Neural cell (in vitro differentiated cells): ENCODE measurements at regions not wholly inside any gene's neighbourhood (a gene's known extent, or its start where the extent isn't known, plus 50 kb on each side); places are given as distances from the start of the nearest gene placed in this dataset.

Experiments used
- H2AFZ ChIP-seq: fragments of 200-600, 300-800 bp; sonication (generic), shearing (Covaris generic); 2 replicates; pipeline ENCODE4 v1.6.0; 2014; ENCODE audit warnings: low read depth, mild to moderate bottlenecking, antibody characterized with exemption, low read length, moderate library complexity
- H3F3A ChIP-seq: fragments of 200-600 bp; shearing (Covaris generic); 2 replicates; pipeline ENCODE4 v1.6.1; 2016; ENCODE audit warnings: mild to moderate bottlenecking, moderate library complexity, mixed read lengths, antibody characterized with exemption, low read length; ENCODE audit not compliant: insufficient read depth, poor library complexity, severe bottlenecking
- H3K27ac ChIP-seq: fragments of 200-600, 300-800 bp; sonication (generic), shearing (Covaris generic); 2 replicates; pipeline ENCODE4 v1.5.1; 2014; ENCODE audit warnings: mild to moderate bottlenecking, low read length, moderate library complexity
- H3K27me3 ChIP-seq: fragments of 300-800, 200-600 bp; sonication (generic), shearing (Covaris generic); 2 replicates; pipeline ENCODE4 v1.6.0; 2014; ENCODE audit warnings: mild to moderate bottlenecking, low read depth, low read length, moderate library complexity; ENCODE audit not compliant: insufficient read depth
- H3K36me3 ChIP-seq: fragments of 300-800, 200-600 bp; sonication (generic), shearing (Covaris generic); 2 replicates; pipeline ENCODE4 v1.5.1; 2014; ENCODE audit warnings: mild to moderate bottlenecking, antibody characterized with exemption, low read length, moderate library complexity; ENCODE audit not compliant: insufficient read depth
- H3K4me2 ChIP-seq: fragments of 300-800, 200-600 bp; sonication (generic), shearing (Covaris generic); 2 replicates; pipeline ENCODE4 v1.6.0; 2014; ENCODE audit warnings: mild to moderate bottlenecking, low read length
- H3K4me3 ChIP-seq: fragments of 300-800, 200-600 bp; sonication (generic), shearing (Covaris generic); 2 replicates; pipeline ENCODE4 v1.5.1; 2014; ENCODE audit warnings: mild to moderate bottlenecking, low read length, moderate library complexity
- H3K79me2 ChIP-seq: fragments of 200-600 bp; shearing (Covaris generic); replicated peaks from 2 replicates; pipeline ENCODE4 v1.6.0; 2014; ENCODE audit warnings: mild to moderate bottlenecking, low read length, moderate library complexity; ENCODE audit not compliant: insufficient read depth
- H3K9ac ChIP-seq: fragments of 300-800, 200-600 bp; sonication (generic), shearing (Covaris generic); 2 replicates; pipeline ENCODE4 v1.6.1; 2016; ENCODE audit warnings: mild to moderate bottlenecking, low read length, mixed read lengths
- H3K9me2 ChIP-seq: fragments of 200-600 bp; shearing (Covaris generic); 2 replicates; pipeline ENCODE4 v1.6.1; 2016; ENCODE audit warnings: mild to moderate bottlenecking, low read length, mixed read lengths; ENCODE audit not compliant: insufficient read depth
- H3K9me3 ChIP-seq: fragments of 200-600, 300-800 bp; sonication (generic), shearing (Covaris generic); 2 replicates; pipeline ENCODE4 v1.6.1; 2016; ENCODE audit warnings: mild to moderate bottlenecking, mixed run types, low read length, moderate library complexity, mixed read lengths
- H4K20me1 ChIP-seq: fragments of 200-600 bp; shearing (Covaris generic); 2 replicates; pipeline ENCODE4 v1.6.1; 2016; ENCODE audit warnings: mild to moderate bottlenecking, mixed run types; ENCODE audit not compliant: insufficient read depth
- EP300 ChIP-seq: fragments of 450-650 bp; conservative IDR thresholded peaks from 2 replicates; pipeline ENCODE4 v1.6.1; 2014; ENCODE audit warnings: antibody characterized with exemption, mild to moderate bottlenecking, moderate library complexity; ENCODE audit not compliant: poor library complexity, severe bottlenecking
- EZH2 ChIP-seq: fragments of 200-600, 300-800 bp; shearing (Covaris generic), sonication (generic); IDR thresholded peaks from 2 replicates; pipeline ENCODE4 v1.6.1; 2014; ENCODE audit warnings: antibody characterized with exemption, low read length, borderline replicate concordance, mild to moderate bottlenecking; ENCODE audit not compliant: insufficient read depth, poor library complexity, severe bottlenecking
- MXI1 ChIP-seq: fragments of 450-650 bp; conservative IDR thresholded peaks from 2 replicates; pipeline ENCODE4 v1.6.1; 2014; ENCODE audit warnings: antibody characterized with exemption, mild to moderate bottlenecking; ENCODE audit not compliant: poor library complexity, severe bottlenecking
- POLR2AphosphoS5 ChIP-seq: IDR thresholded peaks from 2 replicates; pipeline ENCODE4 v1.6.1; 2012
- RAD21 ChIP-seq: fragments of 450-650 bp; conservative IDR thresholded peaks from 2 replicates; pipeline ENCODE4 v1.6.1; 2014; ENCODE audit warnings: antibody characterized with exemption, mild to moderate bottlenecking, moderate library complexity
- SMC3 ChIP-seq: fragments of 450-650 bp; conservative IDR thresholded peaks from 2 replicates; pipeline ENCODE4 v1.6.1; 2014; ENCODE audit warnings: antibody characterized with exemption, mild to moderate bottlenecking, moderate library complexity; ENCODE audit not compliant: poor library complexity
- TAF1 ChIP-seq: IDR thresholded peaks from 2 replicates; pipeline ENCODE4 v1.6.1; 2012; ENCODE audit warnings: low read depth
- TF ChIP-seq, protein P1 (sequence below): IDR thresholded peaks from 2 replicates; pipeline ENCODE4 v1.6.1; 2012; ENCODE audit warnings: borderline replicate concordance
- TF ChIP-seq, protein P2 (sequence below): fragments of 450-650 bp; IDR thresholded peaks from 2 replicates; pipeline ENCODE4 v1.5.1; 2014; ENCODE audit warnings: antibody characterized with exemption, mild to moderate bottlenecking, moderate library complexity; ENCODE audit not compliant: poor library complexity, severe bottlenecking

DNA sequence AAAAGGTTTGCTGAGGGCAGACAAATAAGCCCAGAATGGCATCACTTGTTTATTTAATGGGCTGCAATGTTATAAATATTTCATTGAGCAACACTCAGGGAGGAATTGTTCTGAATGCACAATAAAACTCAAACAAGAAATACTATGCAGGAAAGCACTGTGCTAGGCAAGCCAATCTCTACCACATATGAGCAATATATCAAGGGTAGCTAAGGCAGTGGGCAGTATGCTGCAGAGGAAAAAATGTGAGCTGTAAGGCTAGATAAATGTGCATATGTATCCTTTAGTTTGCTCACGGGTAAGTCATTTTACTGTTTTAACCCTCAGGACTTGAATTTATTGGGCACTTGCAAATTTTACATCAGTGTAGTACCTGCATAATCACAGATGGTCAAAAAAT, 349.6 kb downstream of the CDC14C start:
- Histone ChIP-seq H3K4me3 (no peak overlapping the region), H3K9me3 (no peaks in the 10 kb centered on the region), H4K20me1 (no peaks in the 10 kb centered on the region), H2AFZ (no peak overlapping the region), H3K27ac (no peak overlapping the region), H3F3A (no peaks in the 10 kb centered on the region), H3K4me2 (no peak overlapping the region), H3K27me3 (no peaks in the 10 kb centered on the region), H3K9me2 (no peaks in the 10 kb centered on the region), H3K36me3 (no peaks in the 10 kb centered on the region), H3K9ac (no peak overlapping the region), H3K79me2 (no peaks in the 10 kb centered on the region)
- TF ChIP-seq, protein P1, sequence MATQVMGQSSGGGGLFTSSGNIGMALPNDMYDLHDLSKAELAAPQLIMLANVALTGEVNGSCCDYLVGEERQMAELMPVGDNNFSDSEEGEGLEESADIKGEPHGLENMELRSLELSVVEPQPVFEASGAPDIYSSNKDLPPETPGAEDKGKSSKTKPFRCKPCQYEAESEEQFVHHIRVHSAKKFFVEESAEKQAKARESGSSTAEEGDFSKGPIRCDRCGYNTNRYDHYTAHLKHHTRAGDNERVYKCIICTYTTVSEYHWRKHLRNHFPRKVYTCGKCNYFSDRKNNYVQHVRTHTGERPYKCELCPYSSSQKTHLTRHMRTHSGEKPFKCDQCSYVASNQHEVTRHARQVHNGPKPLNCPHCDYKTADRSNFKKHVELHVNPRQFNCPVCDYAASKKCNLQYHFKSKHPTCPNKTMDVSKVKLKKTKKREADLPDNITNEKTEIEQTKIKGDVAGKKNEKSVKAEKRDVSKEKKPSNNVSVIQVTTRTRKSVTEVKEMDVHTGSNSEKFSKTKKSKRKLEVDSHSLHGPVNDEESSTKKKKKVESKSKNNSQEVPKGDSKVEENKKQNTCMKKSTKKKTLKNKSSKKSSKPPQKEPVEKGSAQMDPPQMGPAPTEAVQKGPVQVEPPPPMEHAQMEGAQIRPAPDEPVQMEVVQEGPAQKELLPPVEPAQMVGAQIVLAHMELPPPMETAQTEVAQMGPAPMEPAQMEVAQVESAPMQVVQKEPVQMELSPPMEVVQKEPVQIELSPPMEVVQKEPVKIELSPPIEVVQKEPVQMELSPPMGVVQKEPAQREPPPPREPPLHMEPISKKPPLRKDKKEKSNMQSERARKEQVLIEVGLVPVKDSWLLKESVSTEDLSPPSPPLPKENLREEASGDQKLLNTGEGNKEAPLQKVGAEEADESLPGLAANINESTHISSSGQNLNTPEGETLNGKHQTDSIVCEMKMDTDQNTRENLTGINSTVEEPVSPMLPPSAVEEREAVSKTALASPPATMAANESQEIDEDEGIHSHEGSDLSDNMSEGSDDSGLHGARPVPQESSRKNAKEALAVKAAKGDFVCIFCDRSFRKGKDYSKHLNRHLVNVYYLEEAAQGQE: no peak
- TF ChIP-seq, protein P2, sequence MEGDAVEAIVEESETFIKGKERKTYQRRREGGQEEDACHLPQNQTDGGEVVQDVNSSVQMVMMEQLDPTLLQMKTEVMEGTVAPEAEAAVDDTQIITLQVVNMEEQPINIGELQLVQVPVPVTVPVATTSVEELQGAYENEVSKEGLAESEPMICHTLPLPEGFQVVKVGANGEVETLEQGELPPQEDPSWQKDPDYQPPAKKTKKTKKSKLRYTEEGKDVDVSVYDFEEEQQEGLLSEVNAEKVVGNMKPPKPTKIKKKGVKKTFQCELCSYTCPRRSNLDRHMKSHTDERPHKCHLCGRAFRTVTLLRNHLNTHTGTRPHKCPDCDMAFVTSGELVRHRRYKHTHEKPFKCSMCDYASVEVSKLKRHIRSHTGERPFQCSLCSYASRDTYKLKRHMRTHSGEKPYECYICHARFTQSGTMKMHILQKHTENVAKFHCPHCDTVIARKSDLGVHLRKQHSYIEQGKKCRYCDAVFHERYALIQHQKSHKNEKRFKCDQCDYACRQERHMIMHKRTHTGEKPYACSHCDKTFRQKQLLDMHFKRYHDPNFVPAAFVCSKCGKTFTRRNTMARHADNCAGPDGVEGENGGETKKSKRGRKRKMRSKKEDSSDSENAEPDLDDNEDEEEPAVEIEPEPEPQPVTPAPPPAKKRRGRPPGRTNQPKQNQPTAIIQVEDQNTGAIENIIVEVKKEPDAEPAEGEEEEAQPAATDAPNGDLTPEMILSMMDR: no peak
- no peak for TF ChIP-seq RAD21
- TF ChIP-seq EP300: no peak
- no peak for TF ChIP-seq EZH2
- TF ChIP-seq POLR2AphosphoS5: no peak
- no peak for TF ChIP-seq MXI1
- TF ChIP-seq TAF1: no peak
- TF ChIP-seq SMC3: no peak

- Histone ChIP-seq H3K9me2 (no peaks in the 10 kb centered on the region), H3K27ac (no peak overlapping the region)
- TF ChIP-seq EP300: no peak
- TF ChIP-seq POLR2AphosphoS5: no peak
- TF ChIP-seq, protein P2: no peak
- TF ChIP-seq TAF1: no peak
- no peak for TF ChIP-seq SMC3
- TF ChIP-seq MXI1: no peak
- TF ChIP-seq EZH2: no peak
- TF ChIP-seq, protein P1: no peak
- TF ChIP-seq RAD21: no peak
Observed at GRCh38 chr7:49279891-49280290, 355.5 kb downstream of the CDC14C start.

More at GRCh38 chr7:49279891-49280290, 355.5 kb downstream of the CDC14C start:
- no peak overlapping the region for H2AFZ ChIP-seq
- no peaks in the 10 kb centered on the region for H3K79me2 ChIP-seq
- H3K27me3 ChIP-seq: no peaks in the 10 kb centered on the region
- H3K9me3 ChIP-seq: no peaks in the 10 kb centered on the region
- H3K4me2 ChIP-seq: no peak overlapping the region
- H3K4me3 ChIP-seq: no peak overlapping the region
- no peaks in the 10 kb centered on the region for H3F3A ChIP-seq
- no peaks in the 10 kb centered on the region for H3K36me3 ChIP-seq
- H3K9ac ChIP-seq: no peak overlapping the region
- no peaks in the 10 kb centered on the region for H4K20me1 ChIP-seq
